ENCODE measurements at regions not wholly inside any gene's neighbourhood (a gene's known extent, or its start where the extent isn't known, plus 50 kb on each side); places are given as distances from the start of the nearest gene placed in this dataset.

DNA sequence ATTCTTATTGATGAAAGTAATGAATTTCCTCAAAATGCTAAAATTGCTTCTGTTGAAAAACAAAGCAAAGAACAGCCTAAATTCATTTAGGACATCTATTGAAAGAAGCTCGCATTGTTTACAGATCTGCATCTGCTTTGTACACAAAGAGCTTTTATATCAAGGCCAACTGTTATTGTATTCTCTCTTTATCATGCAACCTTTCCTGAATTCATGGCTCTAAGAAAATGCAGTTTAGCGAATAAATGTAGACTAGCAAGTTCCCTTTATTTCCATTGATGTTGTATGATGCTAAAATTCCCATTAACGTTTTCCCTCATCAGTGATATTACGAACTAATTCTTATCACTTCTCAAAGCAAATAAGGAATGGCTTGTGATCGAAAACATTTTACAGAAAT, 446.3 kb downstream of the MID1IP1 start:
- H3K9me2 ChIP-seq (replicated peaks; ENCODE audit: control insufficient read depth, low read length): no peaks in the 10 kb centered on the region
- H3K27ac ChIP-seq (ENCODE audit: low read depth, low read length): no peak overlapping the region
- H3F3A ChIP-seq (ENCODE audit: control insufficient read depth, insufficient read depth): no peaks in the 10 kb centered on the region
- no peak for TF ChIP-seq EZH2phosphoT487 (IDR thresholded peaks at IDR 0.05; ENCODE audit: borderline replicate concordance, low read length)
- TF ChIP-seq, protein P1, sequence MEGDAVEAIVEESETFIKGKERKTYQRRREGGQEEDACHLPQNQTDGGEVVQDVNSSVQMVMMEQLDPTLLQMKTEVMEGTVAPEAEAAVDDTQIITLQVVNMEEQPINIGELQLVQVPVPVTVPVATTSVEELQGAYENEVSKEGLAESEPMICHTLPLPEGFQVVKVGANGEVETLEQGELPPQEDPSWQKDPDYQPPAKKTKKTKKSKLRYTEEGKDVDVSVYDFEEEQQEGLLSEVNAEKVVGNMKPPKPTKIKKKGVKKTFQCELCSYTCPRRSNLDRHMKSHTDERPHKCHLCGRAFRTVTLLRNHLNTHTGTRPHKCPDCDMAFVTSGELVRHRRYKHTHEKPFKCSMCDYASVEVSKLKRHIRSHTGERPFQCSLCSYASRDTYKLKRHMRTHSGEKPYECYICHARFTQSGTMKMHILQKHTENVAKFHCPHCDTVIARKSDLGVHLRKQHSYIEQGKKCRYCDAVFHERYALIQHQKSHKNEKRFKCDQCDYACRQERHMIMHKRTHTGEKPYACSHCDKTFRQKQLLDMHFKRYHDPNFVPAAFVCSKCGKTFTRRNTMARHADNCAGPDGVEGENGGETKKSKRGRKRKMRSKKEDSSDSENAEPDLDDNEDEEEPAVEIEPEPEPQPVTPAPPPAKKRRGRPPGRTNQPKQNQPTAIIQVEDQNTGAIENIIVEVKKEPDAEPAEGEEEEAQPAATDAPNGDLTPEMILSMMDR (IDR thresholded peaks at IDR 0.05; ENCODE audit: low read depth, low read length, poor library complexity, severe bottlenecking): no peak
- H3K36me3 ChIP-seq (ENCODE audit: control insufficient read depth, low read length): no peaks in the 10 kb centered on the region
- no peaks in the 10 kb centered on the region for H3K27me3 ChIP-seq (ENCODE audit: control insufficient read depth, low read length)
- H3K4me2 ChIP-seq (ENCODE audit: low read length): no peak overlapping the region
- H3K4me3 ChIP-seq (ENCODE audit: low read length): no peak overlapping the region
- no peaks in the 10 kb centered on the region for H4K20me1 ChIP-seq (ENCODE audit: control insufficient read depth, insufficient read depth, low read depth, low read length)
- no peaks in the 10 kb centered on the region for H3K9me3 ChIP-seq (ENCODE audit: control insufficient read depth, insufficient read depth, low read length)
- no peaks in the 10 kb centered on the region for H3K79me2 ChIP-seq (ENCODE audit: control insufficient read depth, low read length)
- no peaks in the 10 kb centered on the region for H3K4me1 ChIP-seq (ENCODE audit: control insufficient read depth, low read length)

DNA sequence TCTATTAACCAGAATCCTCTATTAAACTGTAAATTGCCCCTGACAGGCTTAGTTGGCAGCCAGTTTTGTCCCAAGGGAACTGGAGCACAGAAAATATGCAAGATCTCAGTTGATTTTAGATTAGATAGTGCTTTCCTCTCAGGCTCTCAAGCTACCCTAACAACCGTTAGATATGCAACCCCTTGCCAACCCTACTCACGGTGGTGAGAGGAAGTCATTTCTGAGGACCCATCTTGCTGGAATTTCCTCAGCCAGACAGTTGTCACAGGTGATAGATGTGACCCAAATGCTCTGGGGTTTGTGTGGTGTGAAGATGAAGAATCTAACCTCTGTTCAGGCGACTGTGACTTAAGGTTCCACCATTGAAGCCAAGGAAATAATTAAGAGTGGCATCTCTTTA, 447.1 kb downstream of the MID1IP1 start:
- no peaks in the 10 kb centered on the region for H3K36me3 ChIP-seq (ENCODE audit: control insufficient read depth, low read length)
- H3K79me2 ChIP-seq (ENCODE audit: control insufficient read depth, low read length): no peaks in the 10 kb centered on the region
- H3K9me3 ChIP-seq (ENCODE audit: control insufficient read depth, insufficient read depth, low read length): no peaks in the 10 kb centered on the region
- no peaks in the 10 kb centered on the region for H3K9me2 ChIP-seq (replicated peaks; ENCODE audit: control insufficient read depth, low read length)
- no peak for TF ChIP-seq EZH2phosphoT487 (IDR thresholded peaks at IDR 0.05; ENCODE audit: borderline replicate concordance, low read length)
- H3F3A ChIP-seq (ENCODE audit: control insufficient read depth, insufficient read depth): no peaks in the 10 kb centered on the region
- no peaks in the 10 kb centered on the region for H3K27me3 ChIP-seq (ENCODE audit: control insufficient read depth, low read length)
- no peak overlapping the region for H3K27ac ChIP-seq (ENCODE audit: low read depth, low read length)
- no peaks in the 10 kb centered on the region for H4K20me1 ChIP-seq (ENCODE audit: control insufficient read depth, insufficient read depth, low read depth, low read length)
- no peaks in the 10 kb centered on the region for H3K4me1 ChIP-seq (ENCODE audit: control insufficient read depth, low read length)
- no peak overlapping the region for H3K4me3 ChIP-seq (ENCODE audit: low read length)
- no peak overlapping the region for H3K4me2 ChIP-seq (ENCODE audit: low read length)

DNA sequence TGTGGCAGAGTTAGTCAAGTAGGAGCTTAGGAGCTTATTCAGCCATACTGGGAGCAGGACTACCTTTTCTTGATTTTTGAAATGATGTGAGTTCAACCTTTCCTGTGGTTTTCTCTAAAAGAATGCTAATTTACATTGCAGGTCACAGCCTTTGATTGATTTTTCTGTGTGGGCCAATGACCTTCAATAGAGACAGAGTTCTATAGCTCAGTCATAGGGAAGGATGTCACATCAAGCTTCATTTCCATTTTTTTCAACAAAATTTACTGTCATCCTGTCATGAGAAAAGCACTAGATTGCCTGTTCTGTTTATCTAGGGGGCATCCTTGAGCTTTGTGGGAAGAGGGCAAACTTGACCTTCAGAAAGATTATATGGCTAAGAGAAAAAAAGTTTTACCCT, 448.7 kb downstream of the MID1IP1 start:
- Histone ChIP-seq H3K4me1 (ENCODE audit: control insufficient read depth, low read length) (no peaks in the 10 kb centered on the region), H3K4me3 (ENCODE audit: low read length) (no peak overlapping the region), H3F3A (ENCODE audit: control insufficient read depth, insufficient read depth) (no peaks in the 10 kb centered on the region)

DNA sequence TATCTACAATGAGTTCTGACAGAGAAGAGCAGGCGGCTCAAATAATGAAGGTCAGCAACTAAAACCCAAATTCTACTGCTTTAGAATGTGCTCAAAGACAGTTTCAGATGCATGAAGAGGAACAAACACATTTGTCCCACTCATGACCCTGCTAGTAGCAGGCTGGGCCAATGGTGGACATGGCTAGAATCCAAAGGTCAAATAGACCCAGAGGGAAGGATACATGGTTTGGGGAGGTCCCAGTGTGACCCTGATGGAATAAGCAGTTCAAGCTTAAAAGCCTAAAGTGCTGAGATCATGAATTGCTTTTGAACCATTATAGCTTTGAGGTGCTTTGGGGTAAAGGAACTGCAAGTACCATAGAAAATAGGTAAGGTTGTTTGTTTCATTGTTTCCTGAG, 450.7 kb downstream of the MID1IP1 start:
- Histone ChIP-seq H3K27ac (ENCODE audit: low read depth, low read length) (no peak overlapping the region), H3K4me3 (ENCODE audit: low read length) (no peak overlapping the region), H3K36me3 (ENCODE audit: control insufficient read depth, low read length) (no peaks in the 10 kb centered on the region), H3K9me3 (ENCODE audit: control insufficient read depth, insufficient read depth, low read length) (no peaks in the 10 kb centered on the region), H3K4me2 (ENCODE audit: low read length) (no peak overlapping the region), H3K27me3 (ENCODE audit: control insufficient read depth, low read length) (no peaks in the 10 kb centered on the region), H4K20me1 (ENCODE audit: control insufficient read depth, insufficient read depth, low read depth, low read length) (no peaks in the 10 kb centered on the region), H3K79me2 (ENCODE audit: control insufficient read depth, low read length) (no peaks in the 10 kb centered on the region), H3F3A (ENCODE audit: control insufficient read depth, insufficient read depth) (no peaks in the 10 kb centered on the region), H3K9me2 (replicated peaks; ENCODE audit: control insufficient read depth, low read length) (no peaks in the 10 kb centered on the region), H3K4me1 (ENCODE audit: control insufficient read depth, low read length) (no peaks in the 10 kb centered on the region)
- no peak for TF ChIP-seq EZH2phosphoT487 (IDR thresholded peaks at IDR 0.05; ENCODE audit: borderline replicate concordance, low read length)
- TF ChIP-seq, protein P1 (IDR thresholded peaks at IDR 0.05; ENCODE audit: low read depth, low read length, poor library complexity, severe bottlenecking): no peak

More for the DNA sequence above, 448.7 kb downstream of the MID1IP1 start:
- no peaks in the 10 kb centered on the region for H3K9me2 ChIP-seq (replicated peaks; ENCODE audit: control insufficient read depth, low read length)
- no peaks in the 10 kb centered on the region for H3K36me3 ChIP-seq (ENCODE audit: control insufficient read depth, low read length)
- no peaks in the 10 kb centered on the region for H4K20me1 ChIP-seq (ENCODE audit: control insufficient read depth, insufficient read depth, low read depth, low read length)
- no peak for TF ChIP-seq EZH2phosphoT487 (IDR thresholded peaks at IDR 0.05; ENCODE audit: borderline replicate concordance, low read length)
- TF ChIP-seq, protein P1 (IDR thresholded peaks at IDR 0.05; ENCODE audit: low read depth, low read length, poor library complexity, severe bottlenecking): no peak
- no peaks in the 10 kb centered on the region for H3K27me3 ChIP-seq (ENCODE audit: control insufficient read depth, low read length)
- H3K4me2 ChIP-seq (ENCODE audit: low read length): no peak overlapping the region
- no peaks in the 10 kb centered on the region for H3K79me2 ChIP-seq (ENCODE audit: control insufficient read depth, low read length)
- H3K27ac ChIP-seq (ENCODE audit: low read depth, low read length): no peak overlapping the region
- no peaks in the 10 kb centered on the region for H3K9me3 ChIP-seq (ENCODE audit: control insufficient read depth, insufficient read depth, low read length)

Measured in DOHH2 (cell line).